CD1c-positive myeloid dendritic cell (primary cell): ENCODE measurements at regions not wholly inside any gene's neighbourhood (a gene's known extent, or its start where the extent isn't known, plus 50 kb on each side); places are given as distances from the start of the nearest gene placed in this dataset.
"Not testable (repeated sequence)": the region's sequence is repeated elsewhere in the genome, so short reads cannot be mapped to it uniquely, and the experiment has no call there.

Experiments
- DNase-seq: peaks from one replicate; pipeline ENCODE4 v3.0.0-alpha.2; 2016; ENCODE audit errors: extremely low spot score

DNA sequence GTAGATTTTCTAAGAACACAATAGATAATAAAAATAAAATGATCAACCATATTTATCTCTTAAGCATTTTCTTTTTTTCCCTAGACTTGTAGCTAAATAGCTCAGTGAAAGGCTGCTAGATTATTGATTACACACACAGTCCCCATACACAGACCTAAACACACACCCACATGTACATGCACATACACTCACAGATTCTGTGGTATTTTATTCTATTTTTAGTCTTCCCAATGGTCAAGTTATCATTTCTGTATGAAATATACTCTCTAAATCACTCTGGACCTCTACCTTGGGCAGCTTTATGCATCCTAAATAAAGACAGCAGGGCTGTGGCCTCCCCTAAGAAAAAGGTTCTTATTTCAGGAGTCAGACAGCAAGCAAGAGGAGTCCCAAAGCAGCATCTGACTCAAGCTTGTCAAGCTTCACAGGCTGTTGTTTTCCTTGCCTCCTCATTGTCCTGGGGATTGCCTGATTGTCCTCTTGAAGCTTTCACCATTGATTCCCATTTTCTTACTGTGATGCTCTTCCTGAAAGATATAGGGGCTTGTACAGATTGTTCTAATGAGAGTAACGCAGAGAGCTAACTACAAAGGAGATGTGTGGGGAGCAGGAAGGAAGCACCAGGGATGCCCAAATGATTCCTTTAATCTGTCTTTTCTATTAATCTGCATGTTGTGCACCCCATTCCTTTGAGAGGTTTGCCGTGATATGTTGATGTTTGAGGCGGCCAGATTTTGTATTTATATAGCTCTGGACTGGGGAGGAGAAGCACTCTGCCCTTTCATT, 986.5 kb downstream of the PCDH17 start:
- DNase-seq: no peak

DNA sequence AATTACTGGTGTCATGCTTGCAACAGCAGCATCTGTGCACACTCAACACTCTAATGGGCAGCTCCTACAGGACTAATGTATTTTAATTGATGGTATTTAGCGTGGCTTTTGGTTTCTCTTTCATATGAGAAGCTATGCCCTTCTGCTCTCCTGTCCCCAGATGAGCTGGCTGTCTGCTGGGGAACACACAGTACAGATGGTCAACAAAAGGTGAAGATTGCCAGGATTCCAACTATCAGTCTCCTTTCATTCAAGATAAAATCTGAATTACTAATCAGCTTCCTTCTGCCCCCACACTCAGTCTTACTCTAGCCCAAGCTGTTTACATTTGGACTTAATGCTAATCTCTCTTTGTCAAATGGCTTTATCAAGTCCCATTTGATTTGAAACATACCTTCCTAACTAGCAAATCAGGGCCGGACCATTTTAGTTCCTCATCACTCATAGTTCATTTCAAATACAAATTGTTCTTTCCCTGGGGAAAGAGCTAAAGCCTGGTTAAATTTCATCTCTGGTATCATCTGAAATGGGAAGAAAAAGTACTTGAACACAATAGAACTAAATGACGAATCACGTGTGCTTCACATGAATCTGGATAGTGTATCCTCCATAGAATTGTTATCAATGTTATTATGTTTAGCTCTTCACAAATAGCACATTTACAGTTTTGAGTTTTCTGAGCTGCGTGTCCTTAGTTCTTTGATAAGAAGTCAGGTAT, 988.0 kb downstream of the PCDH17 start:
- no peak for DNase-seq

DNA sequence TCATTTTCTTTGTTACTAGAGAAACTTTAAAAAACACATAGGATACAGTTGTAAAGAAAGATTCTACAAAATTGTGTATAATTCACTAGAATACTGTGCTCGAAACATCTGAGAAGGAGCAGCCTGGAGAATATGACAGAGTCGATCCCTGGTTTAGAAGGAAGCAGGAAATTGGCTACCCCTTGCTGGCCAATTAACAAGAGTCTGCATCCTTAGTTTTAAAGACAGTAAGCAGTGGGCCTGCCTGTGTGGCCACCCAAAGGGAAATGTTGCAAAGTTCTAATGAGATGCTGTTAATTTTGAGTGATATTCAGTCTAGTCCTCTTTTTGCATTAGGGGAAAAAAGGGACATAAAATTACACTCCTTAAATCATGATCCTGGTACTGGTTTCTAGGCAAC, 988.6 kb downstream of the PCDH17 start:
- no peak for DNase-seq

DNA sequence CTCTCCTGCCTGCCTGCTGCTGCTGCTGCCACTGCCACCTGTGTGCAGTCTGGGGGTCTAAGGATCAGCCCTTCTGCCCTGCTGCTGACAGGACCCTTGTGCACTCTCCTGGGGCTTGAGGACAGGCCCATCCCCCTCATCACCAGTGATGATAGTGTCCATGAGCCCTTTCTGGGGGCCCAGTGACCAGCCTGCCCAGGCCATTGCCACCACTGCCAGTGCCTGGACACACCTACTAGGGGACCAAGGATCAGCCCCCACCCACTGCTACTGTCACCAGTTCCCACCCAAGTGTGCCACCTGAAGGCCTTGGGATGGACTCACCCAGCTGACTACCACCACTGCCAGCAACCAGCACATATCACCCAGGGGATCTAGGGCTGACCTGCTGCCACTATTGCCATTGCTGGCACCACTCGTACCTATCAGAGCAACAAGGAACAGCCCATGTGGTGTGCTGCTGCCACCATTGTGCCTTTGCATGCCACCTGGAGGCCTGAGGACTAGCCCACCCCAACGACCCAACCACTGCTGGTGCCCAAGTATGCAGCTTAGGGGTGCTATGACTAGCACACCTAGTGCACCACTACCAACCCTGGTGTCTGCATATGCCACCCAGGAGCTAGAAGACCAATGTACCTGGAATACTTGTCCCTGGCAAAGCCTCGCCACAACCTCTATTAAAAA, 994.3 kb downstream of the PCDH17 start:
- DNase-seq: no peak

DNA sequence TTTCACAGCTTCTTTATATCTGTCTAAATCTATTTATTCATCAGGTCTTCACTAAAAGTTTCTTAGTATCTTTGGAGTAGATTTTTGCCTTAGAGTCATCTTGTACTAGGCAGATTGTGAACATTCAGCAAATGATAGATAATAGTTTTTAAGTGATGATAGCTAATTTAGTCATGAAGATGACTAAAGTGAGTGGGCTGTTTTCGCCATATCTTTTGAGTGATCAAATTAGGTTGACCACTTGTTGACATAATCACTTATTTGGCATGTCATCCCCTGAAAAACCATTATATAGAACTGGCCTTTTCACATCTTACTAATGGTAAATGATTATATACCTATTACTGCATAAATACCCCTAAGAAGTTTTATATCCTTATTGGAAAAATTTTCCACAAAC, 999.2 kb downstream of the PCDH17 start:
- no peak for DNase-seq

DNA sequence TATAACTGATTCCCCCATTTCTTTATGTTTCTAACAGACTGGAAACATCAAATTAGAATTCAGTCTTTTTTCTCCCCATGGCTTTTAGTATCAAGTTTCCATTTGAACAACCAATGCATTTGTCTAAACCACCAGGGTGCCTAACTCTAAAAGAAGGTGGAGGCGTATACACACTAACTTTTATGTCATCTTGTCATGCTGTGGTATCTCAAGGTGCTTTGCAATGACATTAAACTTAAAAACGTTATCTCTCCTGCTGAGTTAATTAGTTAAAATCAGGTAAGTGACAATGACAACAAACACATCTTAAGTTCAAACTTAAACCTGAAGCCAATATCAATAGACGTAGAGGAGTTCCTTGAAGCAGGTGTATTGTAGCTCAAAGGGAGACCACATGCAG, 1001.7 kb downstream of the PCDH17 start:
- no peak for DNase-seq

DNA sequence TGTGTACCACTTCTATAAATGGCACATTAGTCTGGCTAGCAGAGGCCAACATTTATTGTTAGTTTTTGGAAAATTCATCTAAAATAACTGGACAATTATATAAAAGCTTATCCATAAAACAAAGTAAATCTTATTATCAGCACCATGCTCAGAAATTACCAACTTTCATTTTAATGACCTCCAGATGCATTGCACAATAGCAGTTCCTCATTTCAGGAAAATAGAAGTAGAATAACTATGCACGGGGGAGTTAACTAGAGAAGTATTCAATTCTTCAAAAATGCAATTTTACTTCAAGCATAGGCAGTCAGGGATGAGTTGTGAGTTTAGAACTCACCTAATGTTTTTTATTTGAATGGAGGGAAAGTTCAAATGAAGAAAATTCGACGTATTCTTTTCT, 1023.5 kb downstream of the PCDH17 start:
- peak; percentile 80 for DNase-seq

DNA sequence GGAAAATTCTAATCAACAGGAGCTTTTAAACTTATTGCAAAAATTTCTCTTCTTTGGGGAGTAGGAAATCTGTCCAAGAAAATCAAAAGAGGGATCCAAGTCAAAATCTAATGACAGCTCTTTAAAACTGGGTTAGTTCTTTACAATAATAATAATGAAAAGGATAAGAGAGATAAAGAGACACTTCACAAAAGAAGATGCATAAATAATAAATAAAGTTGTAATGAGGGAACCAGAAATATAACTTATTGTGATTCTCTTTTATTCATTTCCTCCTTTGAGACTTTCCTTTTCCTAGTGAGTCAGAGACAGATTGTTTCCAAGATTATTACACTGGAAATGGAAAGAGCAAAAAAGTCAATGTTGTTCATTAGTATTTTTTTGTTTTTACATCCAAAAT, 1029.3 kb downstream of the PCDH17 start:
- no peak for DNase-seq

DNA sequence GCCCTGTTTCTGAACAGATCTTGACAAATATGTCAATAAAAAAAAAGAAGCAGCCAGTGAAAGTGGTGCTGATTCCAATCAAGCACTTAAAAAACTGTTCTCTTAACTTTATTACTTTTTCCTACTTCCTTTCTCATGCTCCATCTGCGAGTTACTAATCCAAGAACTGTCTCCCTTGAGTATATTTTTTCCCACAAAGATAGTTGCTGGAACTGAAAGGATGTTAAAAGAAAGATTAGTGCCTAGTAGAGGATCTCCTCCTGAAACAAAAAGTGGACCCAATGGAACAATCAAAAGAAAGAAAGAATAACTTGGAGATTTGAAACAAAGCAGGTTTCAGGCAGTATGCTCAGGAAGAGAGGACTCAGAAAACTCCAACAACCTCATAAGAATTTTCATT, 1034.8 kb downstream of the PCDH17 start:
- no peak for DNase-seq

DNA sequence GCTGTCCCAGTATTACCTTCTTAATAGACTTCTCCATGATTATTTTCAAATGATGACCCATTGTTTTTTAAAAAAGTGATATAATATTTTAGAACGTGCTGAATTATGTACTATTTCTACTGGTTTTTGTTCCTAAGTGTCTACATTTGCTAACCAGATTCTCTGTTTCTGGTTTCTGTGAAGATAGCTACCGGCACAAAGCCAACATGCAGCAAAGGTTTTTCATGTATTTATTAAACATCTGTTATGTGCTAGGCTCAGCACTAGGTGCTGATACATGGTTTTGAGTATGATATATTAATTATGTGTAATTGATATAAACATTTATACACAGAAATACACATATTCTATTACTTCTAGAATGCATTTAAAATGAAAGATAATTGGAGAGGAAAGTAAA, 1035.6 kb downstream of the PCDH17 start:
- DNase-seq: no peak

DNA sequence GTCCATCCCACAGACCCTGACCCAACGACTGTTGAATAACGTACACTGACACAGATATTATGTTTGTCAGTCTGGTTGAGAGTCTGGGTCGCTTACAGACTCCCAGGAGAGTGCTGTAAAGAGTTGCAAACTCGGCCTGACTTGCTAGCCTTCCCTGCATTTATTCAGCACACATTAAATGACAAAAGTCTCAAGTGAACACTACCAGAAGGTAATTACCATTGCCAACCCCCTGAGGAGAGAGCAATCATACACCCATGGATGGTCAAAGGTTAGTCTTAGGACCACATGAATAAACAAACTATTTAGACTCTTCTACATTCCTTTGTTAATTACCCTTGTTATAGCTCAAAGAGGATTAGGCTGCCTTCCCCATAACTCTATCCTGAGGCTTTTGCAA, 1048.6 kb downstream of the PCDH17 start:
- DNase-seq: no peak

DNA sequence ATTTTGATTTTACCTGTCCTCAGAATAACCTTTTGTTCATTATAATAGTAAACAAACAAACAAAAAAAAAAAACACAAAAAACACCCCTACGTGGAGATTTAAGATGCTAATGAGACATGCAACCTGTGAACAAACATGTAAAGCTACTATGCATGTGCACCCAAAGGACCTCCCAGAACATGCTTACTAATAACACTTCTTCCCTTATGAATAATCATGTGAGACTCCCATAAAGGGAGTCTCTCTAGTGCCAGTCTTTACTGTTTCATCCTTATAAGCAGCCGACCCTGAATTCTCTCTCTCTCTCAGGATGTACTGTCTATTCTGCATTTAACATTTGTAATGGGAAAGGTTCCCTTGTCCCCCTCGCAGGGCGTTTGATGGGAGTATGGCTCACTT, 1051.1 kb downstream of the PCDH17 start:
- DNase-seq: no peak

DNA sequence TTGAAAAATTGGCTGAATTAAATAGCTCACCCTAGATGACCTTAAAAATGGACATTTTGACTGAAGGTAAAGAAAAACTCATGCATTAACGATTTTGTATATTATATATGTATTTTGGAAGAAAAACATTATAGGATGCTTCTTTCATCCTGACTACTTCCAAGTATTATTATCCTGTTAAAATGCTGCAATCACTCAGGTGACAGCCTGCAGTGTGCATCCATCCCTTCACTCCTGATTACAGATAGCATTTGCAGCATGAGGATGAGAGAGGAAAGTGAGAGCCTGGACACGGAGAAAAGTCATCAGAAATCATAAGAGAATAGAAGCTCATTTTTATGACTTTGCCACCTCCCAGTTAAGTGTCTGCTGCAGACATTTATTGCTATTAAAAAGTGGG, 1055.6 kb downstream of the PCDH17 start:
- DNase-seq: no peak

DNA sequence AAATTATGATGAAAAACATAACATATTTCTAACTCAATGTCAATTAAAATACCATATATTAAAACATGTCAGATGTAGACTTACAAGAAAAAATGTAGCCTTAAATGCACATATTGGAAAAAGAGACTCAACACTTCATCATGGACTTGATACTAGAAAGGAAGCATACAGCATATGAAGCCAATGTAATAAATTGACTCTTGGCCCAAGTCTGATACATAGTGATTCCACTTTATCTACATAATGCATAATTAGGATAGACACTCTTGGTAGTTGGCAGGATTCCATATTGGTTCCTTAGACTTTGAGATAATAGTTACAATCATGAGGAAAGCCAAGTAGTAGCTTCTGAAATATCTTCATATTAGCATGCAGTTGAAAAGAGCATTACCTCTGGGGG, 1067.0 kb downstream of the PCDH17 start:
- no peak for DNase-seq

DNA sequence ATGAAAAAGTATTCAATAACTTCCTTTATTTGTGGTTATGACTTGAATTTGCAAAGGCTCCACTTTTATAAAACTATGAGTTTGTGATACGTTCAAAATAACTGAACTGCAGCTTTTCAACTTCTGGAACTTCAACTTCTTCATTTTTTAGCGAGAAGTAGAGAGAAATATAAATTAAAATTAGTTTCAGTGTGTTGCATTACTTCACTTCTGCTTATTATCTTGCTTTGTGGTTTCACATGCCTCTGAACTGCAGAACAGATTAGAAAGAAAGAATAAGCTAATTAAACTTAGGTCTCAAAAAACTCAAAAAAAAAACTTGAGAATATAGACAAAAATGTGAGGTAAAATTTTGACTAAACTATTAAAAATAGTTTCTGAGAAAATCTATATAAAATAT, 1073.4 kb downstream of the PCDH17 start:
- peak; percentile 57 for DNase-seq

DNA sequence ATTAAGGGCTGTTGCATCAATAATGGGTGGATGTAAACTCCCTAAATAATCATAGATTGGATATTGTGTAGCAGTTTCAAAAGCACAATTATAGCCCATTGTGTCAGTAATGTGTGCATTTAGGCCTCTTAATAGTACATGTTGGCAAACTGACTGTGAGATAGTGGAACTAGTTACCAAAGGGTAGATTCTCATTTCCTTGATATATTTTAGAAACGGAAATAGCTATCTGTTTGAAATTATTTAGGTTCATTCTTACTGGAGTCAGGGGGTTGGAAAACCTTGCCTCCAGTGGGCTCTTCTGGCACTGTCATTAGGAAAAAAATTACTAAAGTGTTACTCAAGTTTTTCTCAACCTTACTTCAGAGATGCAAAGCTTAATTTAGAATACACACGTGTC, 1074.9 kb downstream of the PCDH17 start:
- DNase-seq: no peak

DNA sequence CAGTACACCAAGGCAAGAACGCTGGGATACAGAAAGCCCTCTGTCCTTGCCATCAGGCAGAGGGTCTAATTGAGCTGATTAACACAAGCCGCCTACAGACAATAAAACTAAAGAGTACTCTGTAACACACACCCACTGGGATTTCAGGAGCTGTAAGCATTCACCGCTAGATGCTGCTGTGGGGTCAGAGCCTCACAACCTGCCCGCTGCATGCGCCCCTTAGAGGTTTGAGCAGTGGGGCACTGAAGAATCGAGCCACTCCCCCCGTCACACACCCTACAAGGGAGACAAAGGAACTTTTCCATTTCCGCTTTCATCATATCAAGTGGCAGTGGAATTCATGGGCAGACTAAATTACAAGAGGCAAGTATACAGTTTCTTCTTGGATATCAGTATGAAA, 1080.6 kb downstream of the PCDH17 start:
- no peak for DNase-seq

DNA sequence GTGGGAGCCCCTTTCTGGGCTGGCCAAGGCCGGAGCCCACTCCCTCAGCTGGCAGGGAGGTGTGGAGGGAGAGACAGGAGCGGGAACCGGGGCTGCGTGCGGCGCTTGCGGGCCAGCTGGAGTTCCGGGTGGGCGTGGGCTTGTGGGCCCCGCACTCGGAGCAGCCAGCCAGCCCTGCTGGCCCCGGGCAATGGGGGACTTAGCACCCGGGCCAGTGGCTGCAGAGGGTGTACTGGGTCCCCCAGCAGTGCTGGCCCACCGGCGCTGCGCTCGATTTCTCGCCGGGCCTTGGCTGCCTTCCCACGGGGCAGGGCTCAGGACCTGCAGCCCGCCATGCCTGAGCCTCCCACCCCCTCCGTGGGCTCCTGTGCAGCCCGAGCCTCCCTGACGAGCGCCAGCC, 1082.5 kb downstream of the PCDH17 start:
- DNase-seq: not testable (repeated sequence)

DNA sequence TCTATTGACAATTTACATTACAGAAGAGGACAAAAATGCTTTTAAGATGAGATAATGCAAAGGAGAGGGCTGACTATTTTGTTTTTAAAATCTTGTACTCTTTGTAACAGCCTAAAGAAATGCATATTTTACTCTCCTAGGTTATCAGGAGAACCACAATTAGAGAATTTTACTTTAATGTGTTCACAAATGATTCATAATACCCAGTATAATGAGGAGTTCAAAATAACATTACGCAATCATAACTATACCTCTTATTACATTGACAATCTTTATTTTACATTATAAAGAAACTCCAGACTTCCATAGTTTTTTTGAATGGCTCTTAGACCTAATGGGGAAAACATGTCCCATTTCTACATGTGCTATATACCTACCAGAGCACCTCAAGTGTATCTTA, 1089.7 kb downstream of the PCDH17 start:
- DNase-seq: no peak

DNA sequence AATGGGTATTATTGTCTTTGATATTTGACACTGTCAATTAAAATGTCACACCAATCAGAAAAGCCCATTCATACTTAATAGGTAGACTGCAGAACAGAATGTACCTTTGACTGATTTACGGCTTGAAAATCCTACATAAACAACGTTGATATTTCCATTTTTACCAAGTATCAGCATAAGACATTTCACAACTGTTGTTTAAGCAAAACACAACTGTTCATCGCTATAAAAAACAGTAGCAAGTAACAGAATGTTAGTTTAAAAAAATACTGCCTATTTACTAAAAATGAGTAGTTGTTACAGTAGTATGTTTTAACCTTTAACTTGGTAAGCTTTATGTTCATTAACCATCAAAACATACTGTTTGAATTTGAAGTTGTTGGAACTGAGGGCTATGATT, 1096.6 kb downstream of the PCDH17 start:
- no peak for DNase-seq

DNA sequence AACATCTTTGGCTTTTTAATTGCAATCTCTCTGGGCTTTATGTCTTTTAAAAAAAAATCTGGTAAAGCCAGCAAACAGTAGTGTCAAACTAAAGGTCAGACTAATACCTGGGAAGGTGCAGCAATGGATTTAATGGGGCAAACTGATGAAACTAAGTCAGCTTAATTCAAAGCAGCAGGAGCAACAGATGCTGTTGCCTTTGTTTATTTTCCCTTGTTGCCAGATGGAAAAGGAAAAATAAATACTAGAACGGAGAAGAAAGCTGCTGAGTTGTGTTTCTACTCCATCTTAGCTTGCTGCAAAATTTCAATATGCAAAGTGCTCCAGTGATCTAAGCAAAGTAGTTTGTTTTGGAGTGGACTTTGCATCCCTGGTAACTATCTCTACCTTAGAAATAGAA, 1097.8 kb downstream of the PCDH17 start:
- DNase-seq: no peak

DNA sequence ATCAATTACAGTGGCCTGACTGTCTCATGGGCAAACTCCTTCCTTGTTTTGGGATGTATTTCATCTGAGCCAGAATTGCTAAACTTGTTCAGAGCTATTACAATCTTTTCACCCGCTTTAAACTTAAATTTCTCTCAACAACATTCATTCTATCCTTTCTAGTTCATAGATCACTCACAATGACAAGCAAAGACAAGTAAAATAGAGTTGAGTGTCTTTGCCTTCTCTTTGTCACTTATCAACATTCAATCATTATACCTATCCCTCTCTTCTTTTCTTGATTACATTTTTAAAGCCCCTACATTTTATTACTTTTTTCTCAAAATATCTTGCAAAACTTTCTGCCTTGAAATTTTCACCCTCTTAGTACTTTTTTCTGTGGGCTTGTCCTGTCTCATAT, 1113.1 kb downstream of the PCDH17 start:
- DNase-seq: no peak

DNA sequence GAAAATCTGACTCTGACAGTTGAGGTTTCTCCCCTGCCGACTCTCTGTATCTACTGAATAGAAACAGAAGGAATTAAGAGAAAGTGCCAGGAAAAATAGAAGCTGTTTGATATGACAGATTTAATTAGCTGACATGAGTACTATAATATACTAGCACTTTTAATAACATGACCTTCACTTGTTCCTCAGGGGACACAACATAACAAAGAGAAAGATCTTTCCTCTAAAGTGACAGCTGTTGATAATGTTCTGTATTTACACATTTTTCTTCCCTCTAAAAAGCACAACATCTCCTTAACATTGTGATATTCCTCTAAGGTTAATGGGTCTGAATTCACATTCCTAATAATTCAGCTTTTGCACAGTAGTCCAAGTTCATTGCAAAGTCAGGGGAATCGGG, 1136.0 kb downstream of the PCDH17 start:
- DNase-seq: no peak
